ENCODE measurements at regions not wholly inside any gene's neighbourhood (a gene's known extent, or its start where the extent isn't known, plus 50 kb on each side); places are given as distances from the start of the nearest gene placed in this dataset.
"Not testable (repeated sequence)": the region's sequence is repeated elsewhere in the genome, so short reads cannot be mapped to it uniquely, and the experiment has no call there.

- TF ChIP-seq, protein P1, sequence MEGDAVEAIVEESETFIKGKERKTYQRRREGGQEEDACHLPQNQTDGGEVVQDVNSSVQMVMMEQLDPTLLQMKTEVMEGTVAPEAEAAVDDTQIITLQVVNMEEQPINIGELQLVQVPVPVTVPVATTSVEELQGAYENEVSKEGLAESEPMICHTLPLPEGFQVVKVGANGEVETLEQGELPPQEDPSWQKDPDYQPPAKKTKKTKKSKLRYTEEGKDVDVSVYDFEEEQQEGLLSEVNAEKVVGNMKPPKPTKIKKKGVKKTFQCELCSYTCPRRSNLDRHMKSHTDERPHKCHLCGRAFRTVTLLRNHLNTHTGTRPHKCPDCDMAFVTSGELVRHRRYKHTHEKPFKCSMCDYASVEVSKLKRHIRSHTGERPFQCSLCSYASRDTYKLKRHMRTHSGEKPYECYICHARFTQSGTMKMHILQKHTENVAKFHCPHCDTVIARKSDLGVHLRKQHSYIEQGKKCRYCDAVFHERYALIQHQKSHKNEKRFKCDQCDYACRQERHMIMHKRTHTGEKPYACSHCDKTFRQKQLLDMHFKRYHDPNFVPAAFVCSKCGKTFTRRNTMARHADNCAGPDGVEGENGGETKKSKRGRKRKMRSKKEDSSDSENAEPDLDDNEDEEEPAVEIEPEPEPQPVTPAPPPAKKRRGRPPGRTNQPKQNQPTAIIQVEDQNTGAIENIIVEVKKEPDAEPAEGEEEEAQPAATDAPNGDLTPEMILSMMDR (IDR thresholded peaks at IDR 0.05) = not testable (repeated sequence)
- TF ChIP-seq POLR2AphosphoS5 (IDR thresholded peaks at IDR 0.05; ENCODE audit: insufficient read depth in 1 of 2, low read depth in 1 of 2) = not testable (repeated sequence)
These were observed 73.5 kb upstream of the CDC42EP3 start for GRCh38 chr2:37744961-37745360.

Data from vagina (tissue), 2 donors.